ENCODE measurements at regions not wholly inside any gene's neighbourhood (a gene's known extent, or its start where the extent isn't known, plus 50 kb on each side); places are given as distances from the start of the nearest gene placed in this dataset.

DNA sequence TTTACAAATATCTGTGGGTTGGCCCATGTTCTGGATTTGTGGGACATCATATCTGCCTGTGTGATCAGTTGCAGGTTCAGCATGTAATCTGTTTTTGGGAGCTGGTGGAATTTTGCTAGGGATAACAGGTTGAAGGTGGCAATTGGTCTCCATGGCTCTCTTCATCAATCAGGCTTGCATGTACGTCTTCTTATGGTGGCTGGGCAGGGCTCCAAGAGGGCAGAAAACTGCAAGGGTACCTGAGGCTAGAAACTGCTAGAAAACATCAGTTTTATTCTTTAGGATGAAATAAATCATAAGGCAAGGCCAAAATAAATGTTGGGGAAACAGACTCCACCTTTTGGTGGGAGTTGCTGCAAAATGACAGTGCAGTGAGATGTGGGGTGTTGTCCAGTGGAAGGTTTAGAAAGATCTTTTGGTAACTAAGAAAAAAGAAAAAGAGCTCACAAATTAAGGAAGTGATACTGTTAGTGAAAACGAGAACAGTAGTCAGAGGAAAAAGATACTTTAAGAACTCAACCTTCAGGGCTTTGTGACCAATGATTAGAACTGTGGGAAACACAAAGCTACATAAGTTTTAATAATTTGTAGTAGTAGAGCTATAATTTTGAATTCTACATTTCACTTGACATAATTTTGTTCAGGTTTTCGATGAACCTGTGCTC is 300.7 kb upstream of the IZUMO3 start:
- TF ChIP-seq POLR2AphosphoS5 (IDR thresholded peaks at IDR 0.05) (no peak), POLR2A (IDR thresholded peaks at IDR 0.05) (no peak)
- TF ChIP-seq, protein P1, sequence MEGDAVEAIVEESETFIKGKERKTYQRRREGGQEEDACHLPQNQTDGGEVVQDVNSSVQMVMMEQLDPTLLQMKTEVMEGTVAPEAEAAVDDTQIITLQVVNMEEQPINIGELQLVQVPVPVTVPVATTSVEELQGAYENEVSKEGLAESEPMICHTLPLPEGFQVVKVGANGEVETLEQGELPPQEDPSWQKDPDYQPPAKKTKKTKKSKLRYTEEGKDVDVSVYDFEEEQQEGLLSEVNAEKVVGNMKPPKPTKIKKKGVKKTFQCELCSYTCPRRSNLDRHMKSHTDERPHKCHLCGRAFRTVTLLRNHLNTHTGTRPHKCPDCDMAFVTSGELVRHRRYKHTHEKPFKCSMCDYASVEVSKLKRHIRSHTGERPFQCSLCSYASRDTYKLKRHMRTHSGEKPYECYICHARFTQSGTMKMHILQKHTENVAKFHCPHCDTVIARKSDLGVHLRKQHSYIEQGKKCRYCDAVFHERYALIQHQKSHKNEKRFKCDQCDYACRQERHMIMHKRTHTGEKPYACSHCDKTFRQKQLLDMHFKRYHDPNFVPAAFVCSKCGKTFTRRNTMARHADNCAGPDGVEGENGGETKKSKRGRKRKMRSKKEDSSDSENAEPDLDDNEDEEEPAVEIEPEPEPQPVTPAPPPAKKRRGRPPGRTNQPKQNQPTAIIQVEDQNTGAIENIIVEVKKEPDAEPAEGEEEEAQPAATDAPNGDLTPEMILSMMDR (IDR thresholded peaks at IDR 0.05 in 8 of 11, conservative IDR thresholded peaks at IDR 0.05 in 3 of 11) = no peak

Measured in spleen (tissue), 7 donors.